NCI-H1694 (cell line): ENCODE measurements at regions not wholly inside any gene's neighbourhood (a gene's known extent, or its start where the extent isn't known, plus 50 kb on each side); places are given as distances from the start of the nearest gene placed in this dataset.

ENCODE experiments used
- DNase-seq: peaks from one replicate; lab custom pipeline; 2025; lab: John Stamatoyannopoulos, UW

GRCh38 chr9:79149585-79149984 lies 422.2 kb upstream of the TLE4 start:
- DNase-seq, result no peak

GRCh38 chr9:79151791-79152190 lies 420.0 kb upstream of the TLE4 start:
- DNase-seq, result no peak

- no peak for DNase-seq
Observed at GRCh38 chr9:79152306-79152705, 419.5 kb upstream of the TLE4 start.

GRCh38 chr9:79154806-79155205 lies 417.0 kb upstream of the TLE4 start:
- DNase-seq, result no peak

GRCh38 chr9:79155308-79155707 lies 416.5 kb upstream of the TLE4 start:
- no peak for DNase-seq

GRCh38 chr9:79163544-79163943 lies 408.2 kb upstream of the TLE4 start:
- DNase-seq, result no peak

- DNase-seq, result no peak
Observed at GRCh38 chr9:79164406-79164805, 407.4 kb upstream of the TLE4 start.

- DNase-seq, result no peak
Observed at GRCh38 chr9:79165020-79165780, 406.6 kb upstream of the TLE4 start.

- no peak for DNase-seq
Observed at GRCh38 chr9:79166005-79166404, 405.8 kb upstream of the TLE4 start.

- no peak for DNase-seq
Observed at GRCh38 chr9:79170643-79171042, 401.1 kb upstream of the TLE4 start.

- DNase-seq, result no peak
Observed at GRCh38 chr9:79173932-79174331, 397.8 kb upstream of the TLE4 start.

- no peak for DNase-seq
Observed at GRCh38 chr9:79176014-79176697, 395.6 kb upstream of the TLE4 start.

- DNase-seq, result no peak
Observed at GRCh38 chr9:79184831-79185230, 386.9 kb upstream of the TLE4 start.

- DNase-seq, result no peak
Observed at GRCh38 chr9:79185866-79186265, 385.9 kb upstream of the TLE4 start.

- DNase-seq, result no peak
Observed at GRCh38 chr9:79189511-79189924, 382.2 kb upstream of the TLE4 start.

- no peak for DNase-seq
Observed at GRCh38 chr9:79193001-79193400, 378.8 kb upstream of the TLE4 start.

GRCh38 chr9:79193501-79194223 lies 378.1 kb upstream of the TLE4 start:
- DNase-seq, result no peak

GRCh38 chr9:79195879-79196278 lies 375.9 kb upstream of the TLE4 start:
- no peak for DNase-seq

- DNase-seq, result no peak
Observed at GRCh38 chr9:79196606-79197005, 375.2 kb upstream of the TLE4 start.

GRCh38 chr9:79200336-79200735 lies 371.4 kb upstream of the TLE4 start:
- DNase-seq, result no peak

- DNase-seq, result no peak
Observed at GRCh38 chr9:79201636-79202035, 370.1 kb upstream of the TLE4 start.

- DNase-seq, result no peak
Observed at GRCh38 chr9:79208791-79209396, 362.9 kb upstream of the TLE4 start.
